Hematopoietic multipotent progenitor cell (in vitro differentiated cells): ENCODE measurements at regions not wholly inside any gene's neighbourhood (a gene's known extent, or its start where the extent isn't known, plus 50 kb on each side); places are given as distances from the start of the nearest gene placed in this dataset.

Source experiments
- DNase-seq, 3 donors: peaks; one replicate each; pipeline ENCODE4 v3.0.0-alpha.2; 2011 to 2015; ENCODE audit warnings: low read depth in 2 of 3, low spot score in 2 of 3

DNA sequence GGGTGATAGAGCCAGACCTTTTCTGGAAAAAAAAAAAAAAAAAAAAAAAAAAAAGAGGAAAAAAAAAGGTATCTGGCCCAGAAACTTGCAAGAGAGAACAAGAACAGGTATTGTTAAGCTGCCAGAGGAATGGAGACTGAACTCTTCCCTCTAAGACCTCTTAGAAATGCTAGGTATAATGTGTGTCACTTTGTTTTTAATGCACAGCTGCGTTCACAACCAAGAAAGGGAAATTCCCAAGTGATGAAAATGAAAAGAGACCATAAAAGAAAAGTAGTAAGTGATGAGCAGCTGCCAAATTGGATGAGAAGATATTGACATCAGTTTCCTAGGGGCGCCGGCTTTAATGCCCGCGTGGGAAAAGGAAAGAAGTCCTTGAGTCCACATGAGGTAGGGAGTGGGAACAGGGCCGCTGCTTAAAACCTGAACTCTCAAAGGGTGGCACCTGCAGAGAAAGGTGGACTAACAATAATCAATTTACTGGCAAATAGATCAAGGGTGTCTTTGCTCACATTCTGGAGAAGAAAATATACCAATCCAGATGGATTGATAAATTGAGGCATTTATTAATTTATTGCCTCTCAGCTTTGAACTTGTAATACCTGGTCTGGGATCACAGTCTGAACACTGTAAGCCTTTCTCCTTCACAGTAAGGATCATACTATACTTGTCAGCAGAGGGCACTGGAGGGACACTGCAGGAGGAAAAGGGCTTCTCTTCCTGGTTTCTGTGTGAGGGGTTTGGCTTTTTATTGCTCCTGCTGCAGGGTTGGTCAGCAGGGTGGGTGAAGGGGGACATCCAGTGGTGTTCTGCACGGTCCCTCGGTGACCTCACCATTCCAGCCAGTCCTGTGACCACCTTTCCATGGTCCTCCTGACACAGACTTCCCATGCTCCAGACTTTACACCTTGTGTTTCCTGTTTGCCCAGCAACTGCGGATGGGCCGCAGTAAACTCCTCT is 131.6 kb downstream of the AQP9 start:
- DNase-seq, result peak in 2 of 3 donors; percentile 47 to 81

DNA sequence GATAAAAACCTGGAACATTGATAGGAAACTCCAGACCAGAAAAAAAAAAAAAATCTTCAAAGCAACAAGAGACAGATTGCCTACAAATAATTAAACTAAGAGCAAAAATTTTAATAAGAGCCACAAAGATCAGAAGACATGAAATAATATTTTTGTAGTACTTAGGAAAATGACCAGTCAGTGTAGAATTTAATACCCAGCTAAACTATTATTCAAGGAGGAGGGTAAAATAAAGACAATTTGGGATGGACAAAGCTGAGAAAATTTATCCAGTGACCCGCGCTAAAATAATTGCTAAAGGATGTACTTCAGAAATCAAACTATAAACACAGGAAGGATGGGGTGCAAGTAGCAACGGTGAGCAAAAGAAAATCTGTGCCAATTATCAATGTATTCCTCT is 133.2 kb downstream of the AQP9 start:
- DNase-seq, result no peak

DNA sequence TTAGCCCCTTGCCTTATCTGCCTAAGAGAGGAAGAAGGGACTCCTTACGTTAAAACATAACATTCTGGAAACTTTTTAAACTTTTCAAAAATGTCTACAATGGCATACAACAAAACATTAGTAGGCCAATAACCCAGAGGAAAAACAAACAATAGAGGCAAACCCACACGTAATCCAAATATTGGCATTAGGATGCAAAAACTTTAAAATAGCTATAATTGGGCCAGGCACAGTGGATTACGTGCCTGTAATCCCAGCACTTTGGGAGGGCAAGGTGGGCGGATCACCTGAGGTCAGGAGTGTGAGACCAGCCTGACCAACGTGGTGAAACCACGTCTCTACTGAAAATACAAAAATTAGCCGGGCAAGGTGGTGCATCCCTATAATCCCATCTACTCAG is 134.9 kb downstream of the AQP9 start:
- DNase-seq, result no peak

DNA sequence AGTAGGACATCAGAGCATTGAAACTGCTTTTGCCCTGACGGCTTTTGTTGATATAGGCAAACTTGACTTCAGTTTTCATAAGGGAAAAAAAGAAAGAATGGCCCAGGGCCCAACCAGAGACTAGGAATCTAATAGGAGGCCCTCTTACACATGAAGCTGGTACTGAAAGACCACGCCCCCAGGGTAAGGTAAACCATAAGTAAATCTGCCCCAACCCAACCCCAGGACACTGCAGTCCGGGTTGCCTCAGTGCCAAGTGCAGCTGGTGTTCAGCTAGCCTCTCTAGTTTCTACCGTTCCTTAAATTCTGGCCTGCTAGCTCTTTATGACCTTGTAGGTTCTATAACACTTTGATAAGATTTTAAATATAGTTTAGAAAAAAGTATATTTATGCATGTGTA is 136.7 kb downstream of the AQP9 start:
- no peak for DNase-seq

DNA sequence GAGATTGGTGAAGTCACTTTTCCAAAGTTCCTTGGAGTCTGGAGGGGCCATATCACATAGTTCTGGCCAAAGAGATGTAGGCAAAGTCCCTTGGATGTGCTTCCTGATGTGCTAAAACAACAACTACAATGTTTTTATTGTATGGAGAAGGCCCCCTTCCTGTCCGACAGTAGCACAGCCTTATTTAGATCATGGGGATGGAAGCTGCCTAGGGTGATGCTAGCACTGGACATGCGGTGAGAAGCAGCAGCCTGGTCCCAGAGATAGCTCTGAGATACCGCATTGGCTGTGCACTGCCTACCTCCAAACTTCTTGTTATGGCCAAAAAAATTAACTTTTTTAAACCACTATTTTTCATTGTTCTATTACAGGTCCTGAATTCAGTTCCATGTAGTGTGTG is 137.6 kb downstream of the AQP9 start:
- DNase-seq, result no peak

DNA sequence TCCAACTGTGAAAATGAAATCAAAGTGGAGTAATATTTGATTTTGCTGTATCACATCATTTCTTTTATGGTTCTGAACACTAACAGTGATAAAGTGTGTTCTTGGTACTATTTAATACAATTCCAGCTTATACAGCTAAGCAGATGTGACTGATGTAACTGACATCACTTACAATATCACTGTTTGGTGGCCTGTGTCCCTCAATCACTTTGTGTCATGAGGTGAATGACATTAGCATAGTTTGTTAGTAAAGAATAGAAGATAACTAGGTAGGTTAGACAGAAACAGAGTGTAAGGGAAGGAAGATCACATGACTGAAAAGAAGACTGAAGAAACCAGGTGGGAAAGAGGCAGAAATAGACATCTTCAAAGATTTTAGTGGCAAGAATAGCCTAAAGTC is 138.7 kb downstream of the AQP9 start:
- no peak for DNase-seq

DNA sequence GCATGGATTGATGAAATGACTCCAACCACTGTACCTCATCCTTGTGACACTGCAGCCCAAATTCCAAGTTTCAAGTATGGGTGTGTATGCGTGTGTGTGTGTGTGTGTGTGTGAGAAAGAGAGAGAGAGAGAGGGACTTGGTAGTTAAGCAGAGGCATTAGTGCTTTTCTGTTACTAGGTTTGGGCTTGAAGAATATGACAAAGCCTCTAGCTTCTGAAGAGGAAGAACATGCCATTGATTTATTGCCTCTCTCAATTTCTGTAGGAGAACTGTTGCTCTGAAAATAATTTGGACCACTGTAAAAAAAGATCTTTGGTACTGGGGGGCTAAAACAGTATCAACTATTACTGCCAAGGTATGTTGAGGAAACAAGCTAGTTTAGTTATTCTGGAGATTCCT is 139.2 kb downstream of the AQP9 start:
- DNase-seq, result peak in 1 of 3 donors; percentile 23

DNA sequence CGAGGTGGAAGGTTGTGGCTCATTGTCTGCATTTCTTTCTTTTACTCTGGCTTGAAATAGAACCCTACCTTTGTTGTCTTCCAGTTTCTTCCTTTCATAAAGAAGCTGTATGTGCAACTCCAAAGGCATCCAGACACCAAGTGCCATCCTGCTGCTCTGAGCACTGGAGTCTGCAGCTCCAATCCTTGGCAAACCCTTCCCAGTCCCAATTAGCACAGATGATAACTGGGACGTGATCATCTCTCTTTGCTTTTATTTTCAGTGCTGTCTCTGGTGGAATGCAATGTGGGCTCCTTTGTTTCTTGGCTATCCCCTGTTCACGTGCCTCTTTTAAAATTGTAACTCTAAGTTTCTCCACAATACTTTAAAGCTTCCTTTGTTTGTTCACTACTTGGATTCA is 140.9 kb downstream of the AQP9 start:
- no peak for DNase-seq

DNA sequence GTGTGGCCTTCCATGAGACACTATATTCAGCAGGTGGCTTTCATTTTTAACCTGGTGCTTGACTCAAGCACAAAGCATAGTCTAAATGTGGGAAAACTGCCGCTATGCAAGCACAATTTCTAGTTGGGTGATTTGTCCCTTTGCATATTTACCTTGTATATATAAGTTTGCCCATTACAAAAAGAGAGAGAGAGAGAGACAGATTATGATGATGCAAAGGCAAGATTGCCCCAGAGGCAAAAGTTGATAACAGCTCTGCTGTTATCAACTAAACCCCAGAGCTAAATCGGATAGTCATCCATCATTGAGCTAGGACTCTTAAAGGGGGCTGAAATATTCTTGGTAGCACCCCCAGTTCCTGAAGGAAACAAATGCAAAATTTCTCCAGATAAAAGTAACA is 141.5 kb downstream of the AQP9 start:
- DNase-seq, result no peak

DNA sequence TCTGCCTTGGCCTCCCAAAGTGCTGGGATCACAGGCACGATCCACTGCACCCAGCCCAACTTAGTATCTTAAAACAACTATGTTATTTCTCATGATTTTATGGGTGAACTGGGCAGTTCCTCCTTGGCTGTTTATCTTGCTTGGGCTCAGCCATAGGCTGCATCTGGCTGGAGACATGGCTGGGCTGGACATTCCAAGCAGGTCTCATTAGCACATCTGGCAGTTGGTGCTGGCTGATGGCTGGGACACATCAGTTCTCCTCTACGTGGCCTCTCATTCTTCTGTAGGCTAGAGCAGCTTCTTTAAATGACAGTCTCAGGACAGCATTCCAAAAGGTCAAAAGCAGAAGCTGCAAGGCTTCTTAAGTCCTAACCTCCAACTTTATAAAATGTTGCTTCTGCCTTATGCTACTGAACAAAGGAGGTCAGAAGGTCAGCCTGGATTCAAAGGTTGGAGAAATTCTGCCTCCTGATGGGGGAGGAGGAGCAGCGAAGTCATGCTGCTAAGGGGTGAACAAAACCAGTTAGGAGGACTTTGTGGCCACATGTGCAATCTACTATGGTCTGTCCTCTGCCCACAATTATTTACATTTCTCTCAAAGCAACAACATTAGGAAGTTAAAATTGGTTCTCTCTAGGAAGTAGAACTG is 144.0 kb downstream of the AQP9 start:
- DNase-seq, result no peak

DNA sequence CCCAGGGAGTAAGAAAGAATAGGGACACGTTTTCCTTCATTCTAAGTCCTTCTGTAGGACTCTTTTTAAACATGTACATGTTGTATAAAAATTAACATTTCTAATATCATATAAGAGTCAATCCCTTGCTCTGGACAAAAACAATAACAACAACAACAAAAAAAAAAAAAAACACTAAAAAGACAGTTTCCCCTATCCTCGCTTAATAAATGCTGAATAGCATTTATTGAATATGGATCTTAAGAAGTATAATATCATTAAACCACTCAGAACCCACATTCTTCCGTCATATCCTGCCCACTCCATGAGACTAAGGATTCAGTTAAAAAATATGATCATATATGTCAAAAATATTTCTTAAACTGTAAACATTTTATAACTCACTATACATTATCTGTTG is 145.1 kb downstream of the AQP9 start:
- DNase-seq, result no peak

DNA sequence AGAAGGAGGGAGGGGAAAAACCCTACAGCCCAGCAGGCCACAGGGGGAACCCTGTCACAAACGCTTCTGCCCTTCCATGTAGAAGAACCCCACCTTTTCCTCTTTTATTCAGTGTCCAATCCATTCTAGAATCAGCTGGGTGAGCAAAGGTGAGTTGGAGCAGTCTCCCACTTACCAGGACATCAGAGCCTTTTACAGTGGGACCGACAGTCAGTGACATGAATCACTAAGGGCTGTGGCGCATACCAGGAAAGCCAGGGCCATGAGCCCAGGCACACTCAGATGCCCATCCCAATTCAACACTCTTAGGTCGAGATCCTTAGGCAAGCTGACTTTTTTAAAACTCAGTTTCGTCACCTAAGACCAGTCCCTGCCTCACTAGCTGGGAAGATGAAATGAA is 146.1 kb downstream of the AQP9 start:
- no peak for DNase-seq

DNA sequence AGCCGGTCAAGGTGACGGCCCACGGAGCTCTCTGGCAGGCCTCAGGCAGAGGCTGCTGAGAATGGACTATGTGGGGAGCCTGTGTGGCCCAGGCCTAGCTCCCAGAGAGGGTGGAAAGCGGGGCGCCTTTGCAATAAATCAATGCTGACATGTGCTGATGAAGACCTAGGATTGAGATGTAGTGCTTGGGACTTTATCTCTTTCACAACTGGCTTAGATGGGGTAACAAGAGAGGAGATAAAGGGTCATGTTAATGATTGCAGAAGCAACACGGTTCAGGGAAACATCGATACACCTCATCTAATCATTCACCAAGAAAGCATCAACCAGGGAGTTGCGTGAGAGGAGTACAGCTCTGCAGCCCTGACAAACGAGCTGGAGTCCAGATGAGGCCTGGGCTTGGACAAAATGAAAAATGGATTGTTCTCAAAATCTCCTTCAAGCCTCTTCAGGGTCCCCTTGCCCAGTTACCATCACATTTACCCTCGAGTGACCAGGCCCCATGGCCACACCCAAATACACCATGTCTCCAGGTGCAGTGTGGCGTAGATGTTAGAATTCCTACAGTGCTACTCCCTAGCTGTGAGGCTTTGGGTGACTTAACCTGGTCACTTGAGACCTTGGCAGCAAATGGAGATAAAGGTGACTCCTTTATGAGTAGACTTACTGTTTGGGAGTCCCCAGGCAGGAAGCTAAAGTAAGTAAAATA is 146.4 kb upstream of the LIPC start:
- no peak for DNase-seq

DNA sequence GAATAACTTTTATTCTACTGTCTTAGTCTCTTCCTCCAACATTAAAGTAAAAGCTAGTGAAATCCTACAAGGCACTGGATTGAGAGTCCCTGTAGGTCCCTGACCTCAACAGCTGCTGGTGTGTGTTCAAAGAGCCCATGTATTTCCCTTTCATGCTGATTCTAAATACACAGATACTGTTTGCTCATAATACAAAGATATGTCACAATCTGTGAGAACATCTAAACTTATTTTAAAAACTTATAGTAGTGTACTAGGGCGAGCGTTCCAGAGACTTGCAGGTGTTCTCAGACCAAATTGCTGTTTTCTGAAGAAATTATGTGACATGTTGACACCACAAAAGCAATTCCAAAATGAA is 145.9 kb upstream of the LIPC start:
- no peak for DNase-seq

DNA sequence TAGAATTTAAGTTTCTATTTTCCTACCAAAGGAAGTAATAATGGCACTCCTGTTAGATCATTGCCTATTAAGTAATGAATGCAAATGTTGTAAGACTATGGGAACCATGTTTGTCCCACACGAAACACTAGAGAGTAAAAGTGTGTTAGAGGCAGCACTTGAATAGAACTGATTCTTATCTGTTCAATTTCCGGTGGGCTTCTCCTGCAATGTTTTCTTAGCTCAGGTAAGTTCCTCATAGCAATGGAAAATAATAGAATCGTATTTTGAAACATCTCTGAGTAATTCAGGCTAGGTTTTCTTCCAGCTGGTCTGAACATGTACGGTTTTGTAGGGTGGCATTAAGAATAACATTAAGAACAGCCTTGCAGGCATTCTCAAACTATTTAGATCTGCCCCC is 145.3 kb upstream of the LIPC start:
- no peak for DNase-seq

DNA sequence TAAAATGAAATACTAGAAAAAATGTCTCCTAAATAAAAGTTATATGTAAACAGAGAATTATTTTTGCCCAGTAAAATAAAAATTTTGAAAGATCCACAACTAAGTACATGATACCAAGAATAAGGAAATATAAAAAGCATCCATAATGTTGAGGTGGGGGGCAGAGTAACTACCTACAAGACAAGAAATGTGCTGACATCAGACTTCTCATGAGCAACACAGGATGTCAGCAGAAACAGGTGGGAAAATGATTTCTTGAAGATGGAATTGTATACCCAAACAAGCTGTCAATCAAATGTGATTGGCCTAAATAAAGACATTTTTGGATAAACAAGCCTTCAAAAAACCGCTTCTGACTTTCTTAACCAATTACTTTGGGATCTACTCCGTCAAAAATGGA is 143.9 kb upstream of the LIPC start:
- DNase-seq, result no peak

DNA sequence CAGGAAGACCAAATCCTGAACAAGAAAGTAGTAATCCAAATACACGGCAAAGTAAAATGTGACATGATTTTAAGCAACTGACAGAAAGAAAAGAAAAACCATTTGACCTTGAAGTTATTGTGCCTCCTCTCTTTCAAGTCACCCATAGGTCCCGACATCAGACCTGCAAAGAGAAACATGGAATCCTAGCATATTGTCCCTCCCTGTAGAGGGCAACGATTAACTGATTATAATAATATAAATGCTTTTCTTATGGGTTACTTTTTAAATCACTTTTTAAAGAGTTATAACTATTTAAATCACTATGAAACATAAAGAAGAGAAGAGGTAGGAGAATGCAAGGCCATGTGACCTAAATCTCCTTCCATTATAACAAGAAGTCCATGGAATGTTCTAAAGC is 143.2 kb upstream of the LIPC start:
- peak in 1 of 3 donors; percentile 10 for DNase-seq

DNA sequence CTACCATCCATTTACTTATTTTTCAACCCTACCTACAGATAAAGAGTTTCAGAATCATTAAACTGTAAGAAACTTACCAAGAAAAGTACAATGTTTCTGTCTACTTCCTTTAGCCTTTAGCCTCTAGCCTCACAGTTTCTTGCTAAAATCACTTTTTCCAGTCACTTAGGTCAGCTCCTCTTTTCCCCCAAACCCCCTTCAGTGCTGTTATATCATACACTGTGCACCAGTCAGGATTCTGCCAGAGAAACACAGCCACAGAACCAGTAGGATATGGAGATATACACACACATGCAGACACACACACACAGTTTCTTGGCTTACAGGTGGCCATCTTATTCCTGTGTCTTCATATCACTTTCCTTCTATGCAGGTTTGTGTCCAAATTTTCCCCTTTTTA is 139.9 kb upstream of the LIPC start:
- no peak for DNase-seq

DNA sequence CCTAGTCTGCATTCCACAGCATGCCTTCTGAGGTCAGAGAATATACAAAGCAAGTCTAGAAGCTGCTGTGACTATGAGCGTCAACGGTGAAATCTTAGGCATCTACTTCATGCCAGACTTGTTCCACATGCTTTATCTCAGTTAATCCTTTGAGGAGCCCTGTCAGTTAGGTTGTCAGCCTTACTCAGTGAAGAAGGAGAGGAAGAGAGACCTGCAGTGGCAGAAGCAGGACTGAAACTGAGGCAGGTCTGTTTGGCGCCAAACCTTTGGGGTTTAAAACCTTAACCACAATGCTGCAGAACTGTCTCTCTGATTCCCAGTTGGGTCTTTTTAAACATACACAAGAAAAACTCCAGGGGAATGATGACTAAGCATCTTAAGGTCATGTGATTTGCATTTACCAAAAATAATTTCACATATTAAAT is 139.0 kb upstream of the LIPC start:
- no peak for DNase-seq

DNA sequence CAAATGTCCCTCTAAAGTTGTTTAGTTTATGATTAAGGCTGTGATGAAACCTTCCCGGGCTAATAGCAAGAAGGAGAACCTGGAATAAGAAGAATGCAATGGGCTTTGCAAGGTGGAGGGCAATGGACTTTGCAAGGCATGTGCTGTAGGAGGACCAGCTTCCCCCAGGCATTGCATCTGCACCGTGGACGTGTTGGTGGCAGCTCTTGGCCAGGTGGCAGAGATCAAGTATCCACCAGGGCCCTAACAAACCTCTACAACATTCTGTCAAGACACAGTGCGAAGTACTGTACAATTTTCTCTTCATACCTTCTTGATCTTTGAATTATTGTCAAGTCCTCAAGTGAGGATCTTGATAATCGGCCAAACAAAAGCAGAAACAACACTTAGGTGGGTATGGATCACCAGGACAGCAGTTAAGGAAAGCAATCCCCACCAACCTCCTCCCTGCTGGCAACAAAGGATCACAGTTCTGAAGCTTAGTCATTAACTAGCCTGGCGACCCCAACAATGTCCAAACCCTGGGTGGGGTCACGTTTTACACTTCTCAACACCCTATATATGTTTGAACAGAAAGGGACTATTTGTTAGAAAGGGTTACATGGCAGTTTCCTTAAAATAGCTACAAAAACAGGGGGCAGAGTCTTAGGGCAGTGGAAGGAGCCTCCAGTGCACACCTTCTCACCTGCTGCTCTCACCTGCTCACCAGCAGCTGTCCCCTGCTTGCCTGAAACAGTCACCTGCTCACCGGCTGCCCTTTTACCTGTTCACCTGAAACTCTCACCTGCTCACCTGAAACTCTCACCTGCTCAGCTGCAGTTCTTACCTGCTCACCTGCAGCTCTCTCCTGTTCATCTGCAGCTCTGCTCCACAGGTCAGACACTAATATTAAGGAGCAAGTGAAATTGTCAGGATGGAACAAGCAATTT is 137.9 kb upstream of the LIPC start:
- DNase-seq, result no peak
